ENCODE measurements at regions not wholly inside any gene's neighbourhood (a gene's known extent, or its start where the extent isn't known, plus 50 kb on each side); places are given as distances from the start of the nearest gene placed in this dataset.

DNA sequence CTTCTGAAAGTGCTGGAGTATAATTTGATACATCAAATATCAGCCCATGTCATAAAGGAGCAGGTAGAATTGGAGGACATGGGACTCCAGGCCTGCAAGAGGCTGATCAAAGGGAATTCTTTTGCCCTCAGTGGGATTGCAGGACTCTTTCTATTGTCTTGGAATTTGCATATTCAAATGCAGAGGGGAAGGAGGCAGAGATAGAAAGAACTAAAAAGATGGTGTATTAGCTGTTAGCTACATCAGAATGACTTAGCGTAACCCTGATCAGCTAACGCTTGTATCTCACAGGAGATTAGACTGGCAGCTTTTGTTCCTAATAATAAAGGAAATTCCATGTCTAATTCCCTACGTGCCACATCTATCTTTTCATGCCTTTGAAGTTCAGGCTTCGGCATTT is 1014.7 kb upstream of the RBFOX1 start:
- intact Hi-C loops (cut with DNase I) = no loop called here
- DNase-seq (ENCODE audit: low spot score) = no peak

DNA sequence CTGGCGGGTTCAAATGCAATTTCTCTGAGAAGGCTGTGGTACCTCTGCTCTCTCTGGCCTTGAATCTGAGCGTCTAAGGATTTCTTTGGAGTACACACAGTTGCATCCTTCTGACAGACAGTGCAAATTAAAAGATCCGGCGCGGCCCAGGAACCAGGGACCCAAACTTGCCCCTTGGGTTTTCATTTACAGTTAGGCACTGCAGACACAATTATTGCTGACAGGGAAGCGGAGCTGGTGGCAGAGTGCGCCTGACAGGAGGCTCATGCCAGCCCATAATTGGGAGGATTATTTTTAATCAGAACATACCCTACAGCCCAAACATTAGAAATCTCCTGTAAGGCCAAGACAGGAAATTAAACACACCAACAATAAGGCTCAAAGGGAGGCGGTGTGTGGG is 1023.4 kb upstream of the RBFOX1 start:
- DNase-seq (ENCODE audit: low spot score) = no peak
- intact Hi-C loops (cut with DNase I) = no loop called here

DNA sequence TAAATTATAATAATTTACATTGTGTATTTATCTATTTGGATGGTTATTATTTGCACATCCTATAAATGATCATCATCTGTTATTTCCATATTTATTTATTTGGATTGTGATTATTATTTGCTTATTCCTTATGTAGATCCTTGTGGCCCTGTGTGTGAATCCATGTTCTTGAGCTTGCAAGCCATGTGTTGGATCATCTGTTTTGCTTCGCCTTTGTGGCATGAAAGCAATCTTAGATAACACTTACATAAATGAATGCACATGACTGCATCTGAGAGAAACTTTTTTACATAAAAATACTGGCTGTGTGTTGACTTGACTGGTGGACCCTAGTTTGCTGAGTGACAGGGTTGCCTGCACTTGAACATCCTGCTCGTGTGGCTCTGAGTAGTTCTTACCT is 1024.5 kb upstream of the RBFOX1 start:
- no peak for DNase-seq (ENCODE audit: low spot score)
- intact Hi-C loops (cut with DNase I) = no loop called here

DNA sequence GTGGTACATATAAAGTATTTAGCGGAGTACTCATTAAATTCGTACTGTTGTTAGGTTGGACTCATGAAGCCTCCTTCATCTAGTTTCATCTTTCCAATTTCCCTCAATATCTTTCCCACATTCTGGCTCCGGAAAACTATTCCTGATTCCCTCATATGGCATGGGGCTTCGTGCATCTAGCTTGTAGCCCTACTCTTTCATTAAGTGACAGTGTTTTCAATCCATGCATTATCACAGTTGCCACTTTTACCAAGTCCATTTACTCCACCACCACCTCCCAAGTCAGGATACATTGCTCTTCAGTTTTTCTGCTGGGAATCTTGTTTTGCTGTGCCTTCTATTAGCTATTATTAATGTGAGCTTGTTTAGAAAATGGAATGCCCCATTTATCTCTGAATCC is 1032.1 kb upstream of the RBFOX1 start:
- no peak for DNase-seq (ENCODE audit: low spot score)
- intact Hi-C loops (cut with DNase I) = loop anchor here in 1 of 2 donors (5.0 kb wide), 1 partner anchor 153 kb away; no protein-coding TSS in a partner anchor

DNA sequence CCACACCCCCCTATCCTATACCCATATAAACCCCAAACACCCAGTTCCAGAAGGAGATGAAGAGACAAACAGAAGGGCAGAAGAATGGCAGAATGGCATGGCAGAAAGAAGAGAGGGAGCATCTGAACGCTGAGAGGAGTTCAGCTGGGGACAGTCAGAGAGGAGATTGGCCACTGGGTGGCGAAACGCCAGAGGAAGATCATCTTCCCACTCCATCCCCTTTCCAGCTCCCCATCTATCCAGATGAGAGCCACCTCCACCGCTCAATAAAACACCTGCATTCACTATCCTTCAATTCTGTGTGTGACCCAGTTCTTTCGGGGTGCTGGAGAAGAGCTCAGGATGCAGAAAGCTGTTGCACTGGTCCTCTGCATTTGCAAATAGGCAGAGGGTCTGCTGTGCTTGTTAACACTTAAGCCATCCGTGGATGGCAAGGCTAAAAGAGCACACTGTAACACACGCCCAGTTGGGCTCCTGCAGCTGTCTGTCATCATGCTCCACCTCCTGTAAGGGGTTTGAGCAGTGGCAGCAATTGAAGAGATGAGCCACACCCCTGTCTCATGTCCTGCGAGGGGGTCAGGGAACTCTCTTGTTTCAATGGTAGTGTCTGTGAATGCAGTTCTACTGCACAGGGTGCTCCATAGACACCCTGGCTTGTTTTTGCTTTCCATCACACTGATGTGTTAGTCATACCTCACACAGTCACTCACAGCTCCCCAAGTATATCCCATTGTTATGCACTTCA is 1034.8 kb upstream of the RBFOX1 start:
- DNase-seq (ENCODE audit: low spot score) = no peak
- intact Hi-C loops (cut with DNase I) = no loop called here

DNA sequence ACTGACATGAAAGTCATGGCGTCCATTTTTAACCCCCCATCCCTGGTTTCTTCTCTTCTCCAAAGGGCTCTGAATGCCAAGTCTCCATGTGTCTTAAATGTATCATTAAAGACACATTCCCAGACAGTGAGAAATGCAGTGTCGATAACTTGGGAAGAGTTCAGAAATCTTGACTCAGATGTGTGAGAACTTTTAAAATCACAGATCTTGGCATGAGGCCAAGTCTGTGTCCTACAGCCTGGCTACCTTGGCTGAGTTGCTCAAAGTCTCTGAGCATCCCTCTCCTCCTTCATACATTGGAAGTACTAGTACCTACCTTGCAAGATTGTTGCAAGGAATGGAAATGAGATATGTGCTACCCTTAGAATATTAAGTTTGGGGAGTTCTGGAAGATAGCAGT is 1046.5 kb upstream of the RBFOX1 start:
- intact Hi-C loops (cut with DNase I) = no loop called here
- no peak for DNase-seq (ENCODE audit: low spot score)

DNA sequence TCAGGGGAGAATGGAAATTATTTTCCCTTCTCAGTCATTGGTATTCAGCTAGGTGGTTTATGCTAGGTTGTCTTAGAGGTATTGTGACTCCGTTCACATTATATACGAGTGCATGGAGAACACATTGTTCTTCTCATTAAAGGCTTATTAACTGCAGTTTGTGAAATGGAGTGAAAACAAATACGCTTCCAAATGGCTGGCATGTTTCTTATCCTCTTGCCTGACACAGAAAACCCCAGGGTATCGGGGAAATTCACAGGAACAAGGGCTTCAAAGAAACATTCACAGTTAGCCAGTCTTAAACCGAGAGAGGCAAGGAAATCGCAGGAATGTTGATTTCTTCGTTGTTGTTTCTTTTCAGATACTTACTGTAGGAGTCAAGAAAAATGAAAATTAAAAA is 1047.9 kb upstream of the RBFOX1 start:
- intact Hi-C loops (cut with DNase I) = no loop called here

DNA sequence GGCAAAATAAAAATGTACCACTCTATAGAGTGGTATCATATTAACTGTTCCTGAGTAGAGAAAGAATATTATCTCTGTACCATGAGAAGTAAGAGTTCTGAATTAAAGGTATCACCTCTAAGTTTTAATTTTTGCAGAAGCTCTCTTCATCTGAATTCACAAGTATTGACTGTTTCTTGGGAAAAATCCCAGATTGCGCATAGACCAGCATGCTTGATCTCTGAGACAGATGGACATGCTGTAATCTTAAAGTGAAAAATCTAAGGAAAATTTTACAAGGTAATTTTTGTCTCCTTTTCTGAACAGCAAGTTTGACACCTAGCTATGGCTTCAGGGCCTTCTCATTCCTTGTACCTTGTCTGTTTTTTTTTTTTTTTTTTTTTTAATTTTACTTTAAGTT is 1050.7 kb upstream of the RBFOX1 start:
- intact Hi-C loops (cut with DNase I) = no loop called here

More for the DNA sequence above, 1047.9 kb upstream of the RBFOX1 start:
- no peak for DNase-seq (ENCODE audit: low spot score)

DNA sequence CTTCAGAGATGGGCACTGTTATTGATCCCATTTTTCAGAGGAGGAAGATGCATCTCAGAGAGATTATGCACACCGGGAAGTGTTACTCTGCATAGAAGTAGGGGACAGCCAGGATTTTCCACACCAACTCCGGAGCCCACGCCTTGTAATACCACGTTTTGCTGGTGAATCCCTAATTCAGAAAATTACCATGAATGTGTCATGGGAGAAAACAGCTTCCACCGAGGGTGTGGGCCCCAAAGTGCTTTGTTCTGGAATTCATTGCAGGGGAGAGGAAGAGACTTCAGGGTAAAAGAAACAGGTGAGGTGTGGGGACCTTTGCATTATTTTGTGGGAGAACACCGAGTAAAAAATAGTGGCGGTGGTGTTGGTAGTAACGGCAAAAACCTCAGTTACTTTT is 1051.4 kb upstream of the RBFOX1 start:
- no peak for DNase-seq (ENCODE audit: low spot score)
- intact Hi-C loops (cut with DNase I) = no loop called here

More for the DNA sequence above, 1050.7 kb upstream of the RBFOX1 start:
- DNase-seq (ENCODE audit: low spot score) = no peak

DNA sequence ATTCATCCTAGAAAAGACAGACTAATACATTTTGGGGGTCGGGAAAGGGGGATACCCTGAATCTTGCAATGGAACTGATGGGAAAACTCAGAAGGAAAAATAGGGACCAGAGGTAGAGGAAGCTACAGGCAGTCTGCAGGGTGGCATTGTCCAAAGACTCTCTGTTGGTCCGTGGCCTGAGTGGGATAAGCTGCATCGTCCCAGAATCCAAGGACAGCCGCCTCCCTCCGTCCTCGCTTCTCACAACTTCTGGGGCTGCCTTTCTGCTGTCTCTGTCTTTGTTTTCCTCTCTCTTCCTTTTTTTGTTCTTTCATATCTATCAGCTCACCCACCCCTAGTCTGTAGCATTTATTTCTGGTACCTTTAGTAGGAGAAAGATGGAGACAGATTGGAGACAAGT is 1052.6 kb upstream of the RBFOX1 start:
- no peak for DNase-seq (ENCODE audit: low spot score)
- intact Hi-C loops (cut with DNase I) = no loop called here

DNA sequence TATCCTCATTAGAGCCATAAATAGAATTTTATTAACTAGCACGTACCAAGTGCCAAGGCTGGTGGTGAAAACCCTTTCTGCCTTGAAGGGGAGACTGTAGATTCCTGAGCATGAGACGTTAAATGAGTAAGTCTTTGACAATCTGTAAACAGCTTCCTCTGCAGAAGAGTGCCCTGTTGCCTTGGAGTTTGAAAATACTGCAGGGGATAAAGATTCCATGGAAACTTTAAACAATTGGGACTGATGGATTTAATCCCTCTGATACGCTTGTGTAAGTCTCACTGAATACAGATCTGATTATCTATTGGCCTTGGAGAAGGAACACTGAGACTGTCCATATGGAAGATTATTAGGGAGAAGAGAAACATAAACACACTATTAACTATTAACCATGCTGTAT is 1053.4 kb upstream of the RBFOX1 start:
- intact Hi-C loops (cut with DNase I) = no loop called here
- no peak for DNase-seq (ENCODE audit: low spot score)

DNA sequence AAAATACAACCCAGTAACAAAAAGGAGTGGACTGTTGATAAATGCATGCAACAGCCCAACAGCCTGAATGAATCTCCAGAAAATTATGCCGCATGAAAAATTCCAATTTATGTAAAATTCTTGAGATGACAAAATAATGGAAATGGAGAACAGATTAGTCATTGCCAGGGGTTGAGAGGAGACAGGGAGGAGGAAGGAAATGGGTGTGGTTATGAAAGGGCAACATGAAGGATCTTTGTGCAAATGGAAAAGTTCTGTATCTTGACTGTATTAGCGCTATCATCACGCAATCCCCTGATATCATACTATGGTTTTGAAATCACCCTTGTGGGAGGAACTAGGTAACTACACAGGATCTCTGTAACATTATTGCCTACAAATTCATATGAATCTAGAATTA is 1058.3 kb upstream of the RBFOX1 start:
- DNase-seq (ENCODE audit: low spot score) = no peak
- intact Hi-C loops (cut with DNase I) = no loop called here

DNA sequence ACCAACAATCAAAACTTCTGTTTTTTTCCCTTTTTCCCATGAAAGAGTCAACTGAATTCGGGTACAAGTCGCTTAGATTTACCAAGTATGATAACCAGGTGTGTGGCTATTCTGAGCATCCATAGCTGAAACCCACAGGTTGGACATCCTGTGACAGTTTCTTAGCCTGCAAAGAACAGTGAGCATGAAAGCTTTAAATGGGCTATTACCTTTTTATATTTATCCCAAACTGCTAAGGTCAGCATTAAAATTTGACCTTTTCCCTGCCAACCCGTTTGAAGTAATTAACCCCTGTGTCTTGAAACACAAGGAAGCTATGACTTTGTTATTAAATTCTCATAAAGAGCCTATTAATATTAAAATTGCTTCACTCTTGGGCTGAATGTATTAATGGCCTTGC is 1065.0 kb upstream of the RBFOX1 start:
- intact Hi-C loops (cut with DNase I) = no loop called here
- no peak for DNase-seq (ENCODE audit: low spot score)

DNA sequence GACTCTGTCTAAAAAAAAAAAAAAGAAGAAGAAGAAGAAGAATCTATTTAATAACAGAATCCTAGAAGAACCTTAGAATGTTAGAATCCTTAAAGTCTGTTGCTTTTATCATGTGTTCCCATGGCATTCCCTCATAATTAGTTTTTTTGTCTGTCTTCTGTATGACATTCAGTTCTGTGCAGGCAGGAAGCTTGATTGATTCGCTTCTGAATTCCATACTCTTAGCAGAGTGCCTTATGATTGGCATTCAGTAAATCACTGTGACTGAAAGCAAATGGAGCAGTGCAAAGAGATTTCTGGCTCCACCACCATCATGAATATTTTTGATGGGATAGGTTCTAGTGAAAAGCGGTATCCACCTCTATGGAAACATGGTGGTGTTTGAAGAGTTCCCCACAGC is 1065.9 kb upstream of the RBFOX1 start:
- DNase-seq (ENCODE audit: low spot score) = no peak
- intact Hi-C loops (cut with DNase I) = no loop called here

DNA sequence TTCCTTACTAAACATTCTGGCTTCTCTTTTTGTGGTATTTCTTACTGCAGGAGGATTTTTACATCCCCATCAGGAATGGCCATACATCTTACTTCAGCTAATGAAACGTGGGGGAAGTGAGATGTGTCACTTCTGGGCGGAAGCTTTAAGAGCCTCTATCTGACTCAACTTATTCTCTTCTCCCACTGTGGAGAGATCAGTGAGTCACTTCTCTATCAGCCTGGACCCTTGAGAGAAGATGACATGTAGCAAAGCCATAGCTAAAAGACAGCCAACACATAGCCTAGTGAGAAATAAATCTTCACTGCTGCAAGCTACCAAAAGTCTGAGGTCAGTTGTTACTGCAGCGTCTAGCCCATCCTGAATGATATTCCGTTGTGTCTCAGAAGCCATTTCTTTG is 1066.7 kb upstream of the RBFOX1 start:
- intact Hi-C loops (cut with DNase I) = no loop called here
- no peak for DNase-seq (ENCODE audit: low spot score)

DNA sequence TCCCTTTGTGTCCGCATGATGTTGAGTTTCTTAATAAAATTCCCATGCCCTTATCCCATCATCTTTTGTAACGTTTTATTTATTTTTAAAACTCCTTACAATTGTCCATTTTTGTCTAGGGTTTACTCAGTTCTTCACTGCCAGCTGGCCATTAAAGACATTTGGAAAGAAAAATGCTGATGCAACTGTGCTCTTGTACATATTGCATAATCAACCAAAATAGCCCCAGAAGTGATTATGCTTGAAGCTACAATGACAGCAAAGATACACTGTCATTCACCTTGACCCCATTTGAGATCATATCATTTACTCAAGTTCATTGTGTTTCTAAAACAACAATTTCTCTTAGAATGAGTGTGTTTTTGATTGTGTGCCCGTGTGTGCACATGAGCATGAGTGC is 1074.6 kb upstream of the RBFOX1 start:
- no peak for DNase-seq (ENCODE audit: low spot score)

DNA sequence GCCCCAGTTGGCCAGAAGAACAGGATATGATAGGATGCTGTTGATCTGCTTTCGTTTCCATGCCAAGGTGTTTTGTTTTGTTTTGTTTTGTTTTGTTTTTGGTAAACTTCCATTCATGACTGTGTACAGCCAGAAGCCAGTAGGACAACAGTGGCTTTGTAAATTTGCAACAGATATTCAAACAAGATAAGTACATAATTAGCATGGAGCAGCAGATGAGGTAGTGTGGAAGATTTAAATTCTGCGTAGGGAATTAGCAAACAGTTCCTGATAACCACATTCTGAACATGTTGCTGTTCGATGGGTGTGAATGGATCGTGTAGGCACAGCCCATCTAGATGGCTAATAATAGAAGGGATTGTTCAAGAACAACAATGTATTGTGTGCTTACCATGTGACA is 1080.1 kb upstream of the RBFOX1 start:
- no peak for DNase-seq (ENCODE audit: low spot score)
- intact Hi-C loops (cut with DNase I) = loop anchor here in 1 of 2 donors (10.0 kb wide), 1 partner anchor 1008 kb away; no protein-coding TSS in a partner anchor

More for the DNA sequence above, 1074.6 kb upstream of the RBFOX1 start:
- intact Hi-C loops (cut with DNase I) = loop anchor here in 1 of 2 donors (10.0 kb wide), 1 partner anchor 1013 kb away; no protein-coding TSS in a partner anchor

DNA sequence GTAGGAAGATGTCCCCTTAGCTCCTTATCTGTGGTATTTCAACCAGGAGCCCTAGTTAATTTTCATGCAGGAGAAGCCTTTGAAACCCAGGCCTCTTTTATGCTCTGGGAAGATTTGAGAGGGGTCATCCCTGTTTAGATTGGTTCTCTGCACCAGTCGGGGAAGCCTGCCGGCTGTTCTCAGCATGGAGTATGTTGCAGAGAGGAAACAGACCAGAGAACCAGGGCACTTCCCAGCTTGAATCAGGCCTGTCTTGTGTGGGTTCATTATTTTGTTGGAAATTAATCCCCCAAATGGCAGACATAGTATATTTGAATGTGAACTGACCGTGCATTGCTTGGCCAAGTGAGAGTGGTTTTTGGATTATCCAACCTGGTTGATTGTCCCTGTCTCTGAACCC is 1082.1 kb upstream of the RBFOX1 start:
- DNase-seq (ENCODE audit: low spot score) = no peak
- intact Hi-C loops (cut with DNase I) = loop anchor here in 1 of 2 donors (10.0 kb wide), 1 partner anchor 1006 kb away; no protein-coding TSS in a partner anchor

DNA sequence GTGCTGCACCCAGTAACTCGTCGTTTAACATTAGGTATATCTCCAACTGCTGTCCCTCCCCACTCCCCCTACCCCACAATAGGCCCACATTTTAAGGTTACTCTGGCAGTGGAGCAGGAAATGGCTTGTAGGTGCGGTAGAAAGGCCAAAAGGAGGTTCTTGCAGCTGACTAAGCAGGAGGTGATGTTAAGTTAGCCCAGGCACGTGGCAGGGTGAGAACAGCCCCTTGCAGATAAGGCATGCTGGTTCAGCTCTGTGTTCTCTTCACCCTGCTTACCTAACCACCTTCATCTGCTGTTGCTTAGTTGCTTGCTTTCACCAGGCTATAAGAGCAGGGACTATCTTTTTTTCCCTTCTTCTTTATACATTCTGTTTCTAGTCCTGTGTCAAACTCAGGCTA is 1082.8 kb upstream of the RBFOX1 start:
- intact Hi-C loops (cut with DNase I) = loop anchor here in 1 of 2 donors (10.0 kb wide), 1 partner anchor 1005 kb away; no protein-coding TSS in a partner anchor
- DNase-seq (ENCODE audit: low spot score) = no peak

DNA sequence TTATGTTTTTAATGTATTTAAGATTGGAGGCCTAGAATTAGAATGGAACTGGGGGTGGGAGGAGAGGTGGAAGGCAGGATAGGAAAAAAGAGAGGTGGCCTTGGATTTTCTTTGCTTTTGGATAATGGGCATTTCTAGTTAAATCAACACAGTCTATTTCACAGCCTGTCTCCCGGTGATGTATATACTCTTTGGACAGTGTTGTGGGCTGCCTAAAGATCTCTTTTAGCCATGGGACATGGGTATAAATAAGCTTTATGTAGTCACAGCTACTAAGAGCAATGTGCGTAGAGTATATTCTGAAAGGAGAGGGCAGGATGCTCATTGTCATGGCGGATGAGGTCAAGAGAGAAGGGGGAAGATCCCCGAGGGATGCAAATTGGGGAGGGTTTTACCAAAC is 1084.4 kb upstream of the RBFOX1 start:
- intact Hi-C loops (cut with DNase I) = no loop called here
- DNase-seq (ENCODE audit: low spot score) = no peak

DNA sequence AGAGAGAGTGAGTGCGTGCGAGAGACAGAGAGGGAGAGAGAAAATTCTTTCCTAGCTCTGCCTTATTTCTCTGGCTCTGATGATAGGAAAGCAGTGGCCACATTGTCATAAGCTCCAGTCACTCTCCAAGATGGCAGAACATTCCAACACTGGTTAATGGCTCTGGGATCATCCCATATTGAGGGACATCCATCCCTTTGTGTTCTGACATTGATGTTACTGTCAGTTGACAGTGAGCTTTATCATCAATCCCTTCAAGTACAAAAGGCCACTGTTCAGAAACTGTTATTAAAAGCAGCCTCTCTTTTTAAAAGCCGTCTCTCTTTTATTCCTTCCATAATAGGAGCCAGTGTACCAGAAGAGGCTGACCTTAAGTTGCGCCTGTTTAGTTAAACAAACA is 1084.9 kb upstream of the RBFOX1 start:
- no peak for DNase-seq (ENCODE audit: low spot score)

More for the DNA sequence above, 1084.9 kb upstream of the RBFOX1 start:
- intact Hi-C loops (cut with DNase I) = no loop called here

Measured in posterior vena cava (tissue), 2 donors.